Nephron progenitor cell (in vitro differentiated cells): ENCODE measurements at regions not wholly inside any gene's neighbourhood (a gene's known extent, or its start where the extent isn't known, plus 50 kb on each side); places are given as distances from the start of the nearest gene placed in this dataset.

Source experiments
- DNase-seq: peaks from one replicate; pipeline ENCODE4 v3.0.0; 2021
- H3K27ac Mint-ChIP-seq: 2 replicates; pipeline ENCODE4 v1.8.0; 2021; ENCODE audit warnings: mild to moderate bottlenecking, moderate library complexity, mixed read lengths
- H3K27me3 Mint-ChIP-seq: 2 replicates; pipeline ENCODE4 v1.8.0; 2021; ENCODE audit warnings: mild to moderate bottlenecking, low read depth, mixed read lengths; ENCODE audit not compliant: poor library complexity
- H3K36me3 Mint-ChIP-seq: 2 replicates; pipeline ENCODE4 v1.8.0; 2021; ENCODE audit warnings: low read depth, mixed read lengths
- H3K4me1 Mint-ChIP-seq: 2 replicates; pipeline ENCODE4 v1.8.0; 2021; ENCODE audit warnings: mixed read lengths
- H3K4me3 Mint-ChIP-seq: 2 replicates; pipeline ENCODE4 v1.8.0; 2021; ENCODE audit warnings: mild to moderate bottlenecking, moderate library complexity, mixed read lengths
- H3K9me3 Mint-ChIP-seq: 2 replicates; pipeline ENCODE4 v1.8.0; 2021; ENCODE audit warnings: mild to moderate bottlenecking, moderate library complexity, mixed read lengths
- CTCF ChIP-seq: fragments of 200-600 bp; sonication (generic); IDR thresholded peaks from 2 replicates; pipeline ENCODE4 v1.5.0; 2021; ENCODE audit warnings: antibody characterized with exemption

- H3K36me3 Mint-ChIP-seq = no peaks in the 10 kb centered on the region
- H3K4me3 Mint-ChIP-seq = no peak overlapping the region
- no peaks in the 10 kb centered on the region for H3K9me3 Mint-ChIP-seq
- peaks cover 28% of the 10 kb centered on the region for H3K27me3 Mint-ChIP-seq
- TF ChIP-seq CTCF = no peak
- peaks cover 33% of the 10 kb centered on the region for H3K4me1 Mint-ChIP-seq
- H3K27ac Mint-ChIP-seq = no peak overlapping the region
- no peak for DNase-seq
These were observed 89.5 kb upstream of the TMEM45B start for GRCh38 chr11:129726179-129726578.

GRCh38 chr11:129728581-129728980 lies 87.1 kb upstream of the TMEM45B start:
- no peak overlapping the region for H3K27ac Mint-ChIP-seq
- no peak overlapping the region for H3K4me3 Mint-ChIP-seq
- no peaks in the 10 kb centered on the region for H3K36me3 Mint-ChIP-seq
- H3K27me3 Mint-ChIP-seq = peaks cover 33% of the 10 kb centered on the region
- no peak for DNase-seq
- peaks cover 39% of the 10 kb centered on the region for H3K4me1 Mint-ChIP-seq
- TF ChIP-seq CTCF = no peak
- H3K9me3 Mint-ChIP-seq = no peaks in the 10 kb centered on the region

GRCh38 chr11:129729216-129729615 lies 86.4 kb upstream of the TMEM45B start:
- DNase-seq = no peak
- H3K27ac Mint-ChIP-seq = no peak overlapping the region
- no peaks in the 10 kb centered on the region for H3K36me3 Mint-ChIP-seq
- H3K4me3 Mint-ChIP-seq = no peak overlapping the region
- no peak for TF ChIP-seq CTCF
- H3K9me3 Mint-ChIP-seq = no peaks in the 10 kb centered on the region
- H3K27me3 Mint-ChIP-seq = peaks cover 34% of the 10 kb centered on the region
- H3K4me1 Mint-ChIP-seq = peaks cover 46% of the 10 kb centered on the region

- Mint-ChIP-seq H3K4me3 (no peak overlapping the region), H3K9me3 (no peaks in the 10 kb centered on the region), H3K36me3 (no peaks in the 10 kb centered on the region), H3K27me3 (peaks cover 33% of the 10 kb centered on the region), H3K27ac (no peak overlapping the region), H3K4me1 (peaks cover 47% of the 10 kb centered on the region)
- no peak for DNase-seq
- TF ChIP-seq CTCF = no peak
These were observed 85.8 kb upstream of the TMEM45B start for GRCh38 chr11:129729823-129730222.

- peaks cover 47% of the 10 kb centered on the region for H3K4me1 Mint-ChIP-seq
- DNase-seq = no peak
- no peak for TF ChIP-seq CTCF
- H3K36me3 Mint-ChIP-seq = no peaks in the 10 kb centered on the region
- no peak overlapping the region for H3K4me3 Mint-ChIP-seq
- H3K27ac Mint-ChIP-seq = no peak overlapping the region
- peaks cover 6% of the 10 kb centered on the region for H3K9me3 Mint-ChIP-seq
- peaks cover 25% of the 10 kb centered on the region for H3K27me3 Mint-ChIP-seq
These were observed 84.3 kb upstream of the TMEM45B start for GRCh38 chr11:129731316-129731715.

- H3K27me3 Mint-ChIP-seq = peaks cover 21% of the 10 kb centered on the region
- H3K4me1 Mint-ChIP-seq = peaks cover 59% of the 10 kb centered on the region
- H3K9me3 Mint-ChIP-seq = peaks cover 14% of the 10 kb centered on the region
- no peak for TF ChIP-seq CTCF
- H3K36me3 Mint-ChIP-seq = no peaks in the 10 kb centered on the region
- H3K27ac Mint-ChIP-seq = no peak overlapping the region
- H3K4me3 Mint-ChIP-seq = no peak overlapping the region
- DNase-seq = no peak
These were observed 82.7 kb upstream of the TMEM45B start for GRCh38 chr11:129732941-129733340.
